Prostate gland (tissue), 2 donors: ENCODE measurements at regions not wholly inside any gene's neighbourhood (a gene's known extent, or its start where the extent isn't known, plus 50 kb on each side); places are given as distances from the start of the nearest gene placed in this dataset.

ENCODE experiments used
- POLR2A ChIP-seq: fragments of 450-650 bp; IDR thresholded peaks from one replicate; pipeline ENCODE4 v1.6.1; 2016; ENCODE audit warnings: antibody characterized with exemption, mild to moderate bottlenecking
- TF ChIP-seq, protein P1 (sequence below), 4 experiments: fragments of 200-600 bp in 2 of 4; fragments of 450-650 bp in 2 of 4; sonication (generic) in 2 of 4; IDR thresholded peaks; 1 replicate in 3 of 4; 2 replicates in 1 of 4; pipeline ENCODE4 v1.5.1; 2016 to 2019; ENCODE audit warnings: antibody characterized with exemption in 4 of 4, mild to moderate bottlenecking in 2 of 4, moderate library complexity in 2 of 4

DNA sequence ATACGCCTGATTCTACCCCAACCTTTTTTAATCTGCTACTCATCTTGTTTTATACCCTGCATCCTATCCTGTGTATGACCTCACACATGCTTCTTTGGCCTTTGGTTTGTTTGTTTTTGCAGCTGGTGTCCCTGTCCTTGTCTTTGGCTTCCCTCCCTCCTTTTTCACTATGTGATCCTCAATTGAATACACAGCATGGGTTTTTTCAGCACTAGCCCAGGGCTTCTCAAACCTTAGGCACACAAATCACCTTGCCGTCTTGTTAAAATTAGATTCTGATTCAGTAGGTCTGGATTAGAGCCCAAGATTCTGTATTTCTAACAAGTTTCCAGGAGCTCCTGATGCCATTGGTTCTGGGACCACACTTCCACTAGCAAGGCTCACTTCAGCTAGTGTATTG lies 321.5 kb upstream of the MAN1A1 start:
- no peak for TF ChIP-seq POLR2A
- TF ChIP-seq, protein P1, sequence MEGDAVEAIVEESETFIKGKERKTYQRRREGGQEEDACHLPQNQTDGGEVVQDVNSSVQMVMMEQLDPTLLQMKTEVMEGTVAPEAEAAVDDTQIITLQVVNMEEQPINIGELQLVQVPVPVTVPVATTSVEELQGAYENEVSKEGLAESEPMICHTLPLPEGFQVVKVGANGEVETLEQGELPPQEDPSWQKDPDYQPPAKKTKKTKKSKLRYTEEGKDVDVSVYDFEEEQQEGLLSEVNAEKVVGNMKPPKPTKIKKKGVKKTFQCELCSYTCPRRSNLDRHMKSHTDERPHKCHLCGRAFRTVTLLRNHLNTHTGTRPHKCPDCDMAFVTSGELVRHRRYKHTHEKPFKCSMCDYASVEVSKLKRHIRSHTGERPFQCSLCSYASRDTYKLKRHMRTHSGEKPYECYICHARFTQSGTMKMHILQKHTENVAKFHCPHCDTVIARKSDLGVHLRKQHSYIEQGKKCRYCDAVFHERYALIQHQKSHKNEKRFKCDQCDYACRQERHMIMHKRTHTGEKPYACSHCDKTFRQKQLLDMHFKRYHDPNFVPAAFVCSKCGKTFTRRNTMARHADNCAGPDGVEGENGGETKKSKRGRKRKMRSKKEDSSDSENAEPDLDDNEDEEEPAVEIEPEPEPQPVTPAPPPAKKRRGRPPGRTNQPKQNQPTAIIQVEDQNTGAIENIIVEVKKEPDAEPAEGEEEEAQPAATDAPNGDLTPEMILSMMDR (IDR thresholded peaks at IDR 0.05): no peak
